Upper lobe of left lung (tissue), 6 donors: ENCODE measurements at regions not wholly inside any gene's neighbourhood (a gene's known extent, or its start where the extent isn't known, plus 50 kb on each side); places are given as distances from the start of the nearest gene placed in this dataset.
"Not testable (repeated sequence)": the region's sequence is repeated elsewhere in the genome, so short reads cannot be mapped to it uniquely, and the experiment has no call there.

Experiments used
- ATAC-seq, 2 donors: fragments of 200-7000 bp; cut with Tn5 transposase; one replicate each; pipeline ENCODE4 v1.9.1; 2022; ENCODE audit warnings: mild to moderate bottlenecking in 2 of 2, moderate library complexity in 2 of 2; ENCODE audit not compliant: low FRiP score in 2 of 2
- DNase-seq, 2 donors: peaks; one replicate each; pipeline ENCODE4 v3.0.0-alpha.2; 2019 to 2020
- H3K27ac ChIP-seq, 4 donors: fragments of 200-600 bp; sonication (generic); one replicate each; pipeline ENCODE4 v1.5.1; 2016 to 2019
- H3K27me3 ChIP-seq, 4 donors: fragments of 200-600 bp; sonication (generic); one replicate each; pipeline ENCODE4 v1.5.1; 2017 to 2019
- H3K36me3 ChIP-seq, 4 donors: fragments of 200-600 bp; sonication (generic); one replicate each; pipeline ENCODE4 v1.5.1; 2016 to 2019
- H3K4me1 ChIP-seq, 4 donors: fragments of 200-600 bp; sonication (generic); one replicate each; pipeline ENCODE4 v1.5.1; 2018 to 2019
- H3K4me3 ChIP-seq, 4 donors: fragments of 200-600 bp; sonication (generic); one replicate each; pipeline ENCODE4 v1.5.1; 2017 to 2019; ENCODE audit warnings: mild to moderate bottlenecking in 2 of 4, moderate library complexity in 1 of 4
- H3K9me3 ChIP-seq, 4 donors: fragments of 200-600 bp; sonication (generic); one replicate each; pipeline ENCODE4 v1.5.1; 2018 to 2019
- EP300 ChIP-seq, 4 donors: sonication (generic); formaldehyde crosslinking; IDR thresholded peaks; one replicate each; pipeline ENCODE4 v1.5.1; 2017; ENCODE audit warnings: antibody characterized with exemption in 4 of 4, control low read depth in 2 of 4
- POLR2A ChIP-seq, 4 donors: fragments of 450-650 bp; IDR thresholded peaks; one replicate each; pipeline ENCODE4 v1.5.1; 2016 to 2017; ENCODE audit warnings: antibody characterized with exemption in 4 of 4, mild to moderate bottlenecking in 2 of 4
- POLR2AphosphoS5 ChIP-seq, 2 donors: sonication (generic); formaldehyde crosslinking; IDR thresholded peaks; one replicate each; pipeline ENCODE4 v1.5.1; 2017; ENCODE audit warnings: antibody characterized with exemption in 2 of 2
- WGBS, 2 donors: methylation state at CpG; one replicate each; pipeline ENCODE4 v1.1.5; 2017 to 2018; 5-methylcytosine and 5-hydroxymethylcytosine counted together
- TF ChIP-seq, protein P1 (sequence below), 6 experiments: fragments of 450-650 bp in 4 of 6; fragments of 200-600 bp in 2 of 6; sonication (generic) in 2 of 6; IDR thresholded peaks; one replicate each; pipeline ENCODE4 v1.5.1; 2016 to 2019; ENCODE audit warnings: antibody characterized with exemption in 6 of 6
- donor health status: DM: no; HTN: no; CAD: no; lungs with moderate emphysema.
- donor health status: DM: no; HTN: yes; CAD: no; lungs with severe emphysema.

DNA sequence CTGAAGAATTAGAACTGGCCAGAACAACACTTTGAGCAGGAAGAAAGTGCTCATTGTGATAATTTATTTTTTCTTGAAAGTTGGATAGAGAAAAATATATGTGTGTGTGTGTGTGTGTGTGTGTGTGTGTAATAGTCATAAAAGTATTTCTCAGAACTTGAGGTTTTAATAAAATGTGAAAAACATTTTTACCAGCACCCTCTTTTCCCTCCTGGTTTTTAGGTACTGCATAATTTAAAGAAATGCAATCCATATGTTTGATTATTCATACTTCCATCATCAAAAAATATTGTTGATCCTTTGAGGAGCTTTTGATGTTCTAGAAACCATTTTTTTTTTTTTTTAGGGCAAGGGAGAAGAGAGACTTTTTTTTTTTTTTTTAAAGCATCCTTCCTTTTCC lies 66.8 kb upstream of the JUN start:
- Histone ChIP-seq H3K27me3 (no peaks in the 10 kb centered on the region), H3K4me3 (no peak overlapping the region), H3K27ac (no peak overlapping the region), H3K4me1 (peaks cover 11 to 30% (median 27%) of the 10 kb centered on the region in 4 donors), H3K36me3 (no peaks in the 10 kb centered on the region), H3K9me3 (no peaks in the 10 kb centered on the region)
- no peak for ATAC-seq
- DNase-seq, result no peak
- TF ChIP-seq, protein P1, sequence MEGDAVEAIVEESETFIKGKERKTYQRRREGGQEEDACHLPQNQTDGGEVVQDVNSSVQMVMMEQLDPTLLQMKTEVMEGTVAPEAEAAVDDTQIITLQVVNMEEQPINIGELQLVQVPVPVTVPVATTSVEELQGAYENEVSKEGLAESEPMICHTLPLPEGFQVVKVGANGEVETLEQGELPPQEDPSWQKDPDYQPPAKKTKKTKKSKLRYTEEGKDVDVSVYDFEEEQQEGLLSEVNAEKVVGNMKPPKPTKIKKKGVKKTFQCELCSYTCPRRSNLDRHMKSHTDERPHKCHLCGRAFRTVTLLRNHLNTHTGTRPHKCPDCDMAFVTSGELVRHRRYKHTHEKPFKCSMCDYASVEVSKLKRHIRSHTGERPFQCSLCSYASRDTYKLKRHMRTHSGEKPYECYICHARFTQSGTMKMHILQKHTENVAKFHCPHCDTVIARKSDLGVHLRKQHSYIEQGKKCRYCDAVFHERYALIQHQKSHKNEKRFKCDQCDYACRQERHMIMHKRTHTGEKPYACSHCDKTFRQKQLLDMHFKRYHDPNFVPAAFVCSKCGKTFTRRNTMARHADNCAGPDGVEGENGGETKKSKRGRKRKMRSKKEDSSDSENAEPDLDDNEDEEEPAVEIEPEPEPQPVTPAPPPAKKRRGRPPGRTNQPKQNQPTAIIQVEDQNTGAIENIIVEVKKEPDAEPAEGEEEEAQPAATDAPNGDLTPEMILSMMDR (IDR thresholded peaks at IDR 0.05), result no peak
- TF ChIP-seq POLR2AphosphoS5 (IDR thresholded peaks at IDR 0.05) (no peak), EP300 (IDR thresholded peaks at IDR 0.05) (no peak), POLR2A (IDR thresholded peaks at IDR 0.05) (no peak)

DNA sequence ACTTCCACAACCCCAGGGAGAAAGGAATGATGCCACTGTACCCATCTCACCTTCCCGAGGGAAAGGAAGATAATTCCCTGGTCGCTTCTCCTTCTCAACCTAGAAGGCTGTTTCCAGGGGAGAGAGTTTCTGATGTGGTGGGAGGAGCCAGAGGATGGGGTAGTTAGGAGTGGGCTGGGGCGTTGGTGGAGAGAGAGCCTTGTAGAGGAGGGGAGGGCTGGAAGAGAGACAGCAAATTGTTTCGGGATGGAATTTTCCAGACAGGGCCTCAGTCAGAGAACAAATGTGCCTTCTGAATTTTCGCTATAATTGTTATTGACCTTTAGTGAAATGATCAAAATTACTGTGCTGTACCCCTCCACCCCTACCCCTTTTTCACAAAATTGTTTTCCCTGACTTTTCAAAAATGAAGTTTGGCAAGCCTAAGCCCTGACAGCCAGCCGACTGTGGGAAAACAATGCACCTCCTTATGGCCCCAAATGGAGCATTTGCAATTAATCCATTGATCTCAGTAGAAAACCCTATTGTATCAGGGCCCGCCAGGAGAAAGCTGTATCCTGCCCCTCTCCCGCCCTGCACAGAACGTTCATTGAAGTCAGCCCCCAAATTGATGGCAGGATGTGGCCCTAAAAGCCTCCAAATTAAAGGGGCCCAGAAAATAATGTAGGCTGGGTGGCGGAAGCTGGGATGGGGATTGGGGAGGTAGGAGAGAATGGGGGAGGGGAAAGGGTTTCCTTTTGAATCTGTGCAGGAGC lies 69.1 kb upstream of the JUN start:
- Histone ChIP-seq H3K4me1 (peaks cover 13 to 39% (median 30%) of the 10 kb centered on the region in 4 donors), H3K9me3 (no peaks in the 10 kb centered on the region), H3K27ac (no peak overlapping the region), H3K27me3 (no peaks in the 10 kb centered on the region), H3K36me3 (no peaks in the 10 kb centered on the region), H3K4me3 (no peak overlapping the region)
- no peak for DNase-seq
- TF ChIP-seq POLR2A (IDR thresholded peaks at IDR 0.05) (no peak), POLR2AphosphoS5 (IDR thresholded peaks at IDR 0.05) (no peak), EP300 (IDR thresholded peaks at IDR 0.05) (no peak)
- TF ChIP-seq, protein P1 (IDR thresholded peaks at IDR 0.05), result no peak
- WGBS, 2 donors, result 87 to 90% methylated on average over 10 of the region's 10 CpGs
- no peak for ATAC-seq

DNA sequence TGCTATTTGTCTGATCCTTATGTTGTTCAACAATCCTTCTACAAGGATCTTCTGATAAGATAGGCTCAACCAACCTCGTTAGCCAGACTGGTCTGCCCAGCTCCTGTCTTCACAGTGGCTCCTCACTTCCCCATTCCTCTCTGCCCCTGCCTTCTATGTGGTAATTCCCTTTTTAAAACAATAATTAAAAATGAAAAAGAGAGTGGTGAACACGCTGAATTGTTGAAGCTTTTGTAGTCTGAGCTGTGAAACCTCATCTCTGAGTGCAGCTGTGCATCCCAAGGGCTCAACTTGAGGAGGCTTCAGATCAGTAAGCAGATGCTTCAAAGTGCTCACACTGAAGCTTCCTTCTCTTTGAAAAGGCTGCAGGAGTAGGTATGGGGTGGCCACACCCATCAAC lies 70.7 kb upstream of the JUN start:
- ATAC-seq (peak; percentile 50 to 51), DNase-seq (peak in 1 of 2 donors; percentile 34)
- no peaks in the 10 kb centered on the region for H3K36me3 ChIP-seq
- WGBS, 2 donors, result 22 to 26% methylated on average over 2 of the region's 2 CpGs
- H3K27ac ChIP-seq, result peak overlapping the region in 3 of 4 donors; percentile 28 to 63 (median 32)
- TF ChIP-seq POLR2AphosphoS5 (IDR thresholded peaks at IDR 0.05), result no peak
- TF ChIP-seq, protein P1 (IDR thresholded peaks at IDR 0.05), result no peak
- TF ChIP-seq EP300 (IDR thresholded peaks at IDR 0.05), result no peak
- TF ChIP-seq POLR2A (IDR thresholded peaks at IDR 0.05), result no peak
- no peaks in the 10 kb centered on the region for H3K27me3 ChIP-seq
- H3K4me1 ChIP-seq, result peaks cover 17 to 31% (median 29%) of the 10 kb centered on the region in 4 donors
- H3K4me3 ChIP-seq, result no peak overlapping the region
- no peaks in the 10 kb centered on the region for H3K9me3 ChIP-seq

DNA sequence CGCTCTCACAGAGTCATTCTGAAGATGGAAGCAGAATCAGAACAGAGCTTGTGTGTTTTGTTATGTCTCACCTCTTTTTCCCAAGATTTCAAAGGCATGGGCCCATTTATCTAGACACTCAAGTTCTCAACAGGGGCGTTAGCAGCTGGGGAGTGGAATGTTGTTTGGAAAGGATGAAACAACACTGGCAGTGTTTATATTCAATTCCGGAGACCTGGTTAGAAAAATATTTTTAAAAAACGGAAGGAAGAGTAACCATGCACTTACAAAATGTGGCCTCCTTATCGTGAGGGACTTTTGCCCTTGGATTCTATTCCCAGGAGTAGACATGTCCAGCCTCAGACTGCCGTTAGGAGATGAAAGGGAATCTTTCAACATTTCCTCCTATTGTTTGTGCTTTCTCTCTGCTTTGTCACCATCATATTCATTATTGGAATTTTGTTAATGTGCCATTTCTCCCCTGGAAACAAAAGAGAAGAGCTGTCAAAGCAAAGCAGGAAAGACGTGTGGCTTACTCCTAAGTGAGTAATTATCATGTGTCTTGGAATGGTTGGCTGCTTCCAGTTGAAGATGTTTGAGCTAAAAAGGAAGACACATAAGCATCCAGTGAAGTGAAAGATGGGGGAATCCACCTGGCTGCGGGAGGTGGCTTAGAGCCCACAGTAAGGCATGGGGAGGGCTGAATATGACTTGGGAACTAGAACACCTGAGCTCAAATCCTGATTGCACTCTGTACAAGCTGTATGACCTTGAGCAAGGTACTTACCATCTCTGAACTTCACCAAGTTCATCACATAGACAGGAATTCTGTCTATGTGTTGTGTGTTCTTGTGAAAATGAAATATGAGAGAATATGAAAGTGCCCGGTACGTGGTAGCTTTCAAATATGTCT lies 71.7 kb upstream of the JUN start:
- Histone ChIP-seq H3K27me3 (no peaks in the 10 kb centered on the region), H3K9me3 (no peaks in the 10 kb centered on the region), H3K4me1 (peaks cover 17 to 26% (median 23%) of the 10 kb centered on the region in 4 donors), H3K27ac (peak overlapping the region; percentile 28 to 63 (median 38)), H3K4me3 (no peak overlapping the region), H3K36me3 (no peaks in the 10 kb centered on the region)
- ATAC-seq (no peak), DNase-seq (no peak)
- TF ChIP-seq, protein P1 (IDR thresholded peaks at IDR 0.05), result peak in 1 of 6 experiments; percentile 5
- TF ChIP-seq EP300 (IDR thresholded peaks at IDR 0.05) (no peak), POLR2AphosphoS5 (IDR thresholded peaks at IDR 0.05) (peak in 1 of 2 donors; percentile 43), POLR2A (IDR thresholded peaks at IDR 0.05) (no peak)
- WGBS, 2 donors, result 52 to 61% methylated on average over 10 of the region's 10 CpGs

DNA sequence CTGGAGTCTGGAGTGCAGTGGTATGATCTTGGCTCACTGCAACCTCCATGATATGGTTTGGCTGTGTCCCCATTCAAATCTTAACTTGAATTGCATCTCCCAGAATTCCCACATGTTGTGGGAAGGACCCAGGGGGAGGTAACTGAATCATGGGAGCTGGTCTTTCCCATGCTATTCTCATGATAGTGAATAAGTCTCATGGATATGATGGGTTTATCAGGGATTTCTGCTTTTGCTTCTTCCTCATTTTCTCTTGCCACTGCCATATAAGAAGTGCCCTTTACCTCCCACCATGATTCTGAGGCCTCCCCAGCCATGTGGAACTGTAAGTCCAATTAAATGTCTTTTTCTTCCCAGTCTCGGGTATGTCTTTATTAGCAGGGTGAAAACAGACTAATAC lies 72.4 kb upstream of the JUN start:
- WGBS, 2 donors, result 94 to 100% methylated on average over 1 of the region's 1 CpG
- H3K4me1 ChIP-seq, result peaks cover 17 to 26% (median 23%) of the 10 kb centered on the region in 4 donors
- H3K4me3 ChIP-seq, H3K9me3 ChIP-seq, H3K27me3 ChIP-seq, H3K36me3 ChIP-seq, H3K27ac ChIP-seq, ATAC-seq, DNase-seq: not testable (repeated sequence)
